Activated T-helper 17 cell treated with anti-CD3 and anti-CD28 coated beads, Interleukin-2, amount 50 U/mL, for 72 hours (primary cell): ENCODE measurements at regions not wholly inside any gene's neighbourhood (a gene's known extent, or its start where the extent isn't known, plus 50 kb on each side); places are given as distances from the start of the nearest gene placed in this dataset.

Experiments
- ATAC-seq: fragments of 150-1000 bp; cut with Tn5 transposase; replicated peaks from 2 replicates; pipeline ENCODE4 v1.10.0; 2021; ENCODE audit warnings: mild to moderate bottlenecking, moderate library complexity
- H3K27ac Mint-ChIP-seq: one replicate; pipeline ENCODE4 v1.8.0; 2022; ENCODE audit warnings: mixed read lengths
- H3K27me3 Mint-ChIP-seq: one replicate; pipeline ENCODE4 v1.8.0; 2022; ENCODE audit warnings: mixed read lengths
- H3K36me3 Mint-ChIP-seq: one replicate; pipeline ENCODE4 v1.8.0; 2022; ENCODE audit warnings: low read depth, mild to moderate bottlenecking, mixed read lengths
- H3K4me1 Mint-ChIP-seq: one replicate; pipeline ENCODE4 v1.8.0; 2022; ENCODE audit warnings: mixed read lengths
- H3K4me3 Mint-ChIP-seq: one replicate; pipeline ENCODE4 v1.8.0; 2022; ENCODE audit warnings: mild to moderate bottlenecking, mixed read lengths
- H3K9me3 Mint-ChIP-seq: one replicate; pipeline ENCODE4 v1.8.0; 2022; ENCODE audit warnings: mixed read lengths

GRCh38 chr3:145865399-145866018 lies 295.5 kb downstream of the PLOD2 start:
- H3K27ac Mint-ChIP-seq: no peak overlapping the region

GRCh38 chr3:145869958-145870357 lies 291.0 kb downstream of the PLOD2 start:
- Mint-ChIP-seq H3K27ac (no peak overlapping the region), H3K27me3 (no peaks in the 10 kb centered on the region), H3K36me3 (no peaks in the 10 kb centered on the region), H3K4me3 (no peak overlapping the region), H3K9me3 (no peaks in the 10 kb centered on the region), H3K4me1 (no peaks in the 10 kb centered on the region)
- no peak for ATAC-seq

More at GRCh38 chr3:145865399-145866018, 295.5 kb downstream of the PLOD2 start:
- Mint-ChIP-seq H3K4me1 (no peaks in the 10 kb centered on the region), H3K36me3 (no peaks in the 10 kb centered on the region), H3K4me3 (no peak overlapping the region), H3K9me3 (peaks cover 3% of the 10 kb centered on the region), H3K27me3 (no peaks in the 10 kb centered on the region)
- no peak for ATAC-seq

GRCh38 chr3:145882436-145882835 lies 278.5 kb downstream of the PLOD2 start:
- H3K4me1 Mint-ChIP-seq: no peaks in the 10 kb centered on the region
- H3K36me3 Mint-ChIP-seq: no peaks in the 10 kb centered on the region
- no peaks in the 10 kb centered on the region for H3K27me3 Mint-ChIP-seq
- no peak overlapping the region for H3K4me3 Mint-ChIP-seq
- peaks cover 12% of the 10 kb centered on the region for H3K9me3 Mint-ChIP-seq
- H3K27ac Mint-ChIP-seq: no peak overlapping the region
- no peak for ATAC-seq

- no peaks in the 10 kb centered on the region for H3K4me1 Mint-ChIP-seq
These were observed 271.3 kb downstream of the PLOD2 start for GRCh38 chr3:145889730-145890129.

GRCh38 chr3:145892869-145893268 lies 268.1 kb downstream of the PLOD2 start:
- ATAC-seq: no peak
- H3K4me3 Mint-ChIP-seq: no peak overlapping the region

More at GRCh38 chr3:145889730-145890129, 271.3 kb downstream of the PLOD2 start:
- ATAC-seq: no peak
- H3K36me3 Mint-ChIP-seq: no peaks in the 10 kb centered on the region
- H3K27me3 Mint-ChIP-seq: no peaks in the 10 kb centered on the region
- H3K4me3 Mint-ChIP-seq: no peak overlapping the region
- H3K27ac Mint-ChIP-seq: no peak overlapping the region
- peaks cover 3% of the 10 kb centered on the region for H3K9me3 Mint-ChIP-seq

GRCh38 chr3:145893331-145893730 lies 267.7 kb downstream of the PLOD2 start:
- no peak overlapping the region for H3K4me3 Mint-ChIP-seq
- H3K36me3 Mint-ChIP-seq: no peaks in the 10 kb centered on the region
- no peaks in the 10 kb centered on the region for H3K27me3 Mint-ChIP-seq
- no peaks in the 10 kb centered on the region for H3K4me1 Mint-ChIP-seq
- no peak for ATAC-seq
- peaks cover 7% of the 10 kb centered on the region for H3K9me3 Mint-ChIP-seq
- no peak overlapping the region for H3K27ac Mint-ChIP-seq

More at GRCh38 chr3:145892869-145893268, 268.1 kb downstream of the PLOD2 start:
- Mint-ChIP-seq H3K4me1 (no peaks in the 10 kb centered on the region), H3K9me3 (peaks cover 7% of the 10 kb centered on the region), H3K36me3 (no peaks in the 10 kb centered on the region), H3K27ac (no peak overlapping the region), H3K27me3 (no peaks in the 10 kb centered on the region)

- H3K4me3 Mint-ChIP-seq: no peak overlapping the region
These were observed 262.5 kb downstream of the PLOD2 start for GRCh38 chr3:145898487-145898886.

GRCh38 chr3:145899241-145899640 lies 261.7 kb downstream of the PLOD2 start:
- no peaks in the 10 kb centered on the region for H3K36me3 Mint-ChIP-seq
- H3K27me3 Mint-ChIP-seq: no peaks in the 10 kb centered on the region
- ATAC-seq: no peak
- H3K9me3 Mint-ChIP-seq: peaks cover 8% of the 10 kb centered on the region
- no peak overlapping the region for H3K4me3 Mint-ChIP-seq
- H3K4me1 Mint-ChIP-seq: no peaks in the 10 kb centered on the region
- no peak overlapping the region for H3K27ac Mint-ChIP-seq

More at GRCh38 chr3:145898487-145898886, 262.5 kb downstream of the PLOD2 start:
- Mint-ChIP-seq H3K9me3 (peaks cover 8% of the 10 kb centered on the region), H3K36me3 (no peaks in the 10 kb centered on the region), H3K27me3 (no peaks in the 10 kb centered on the region), H3K27ac (no peak overlapping the region), H3K4me1 (no peaks in the 10 kb centered on the region)
- ATAC-seq: no peak

GRCh38 chr3:145900056-145900829 lies 260.7 kb downstream of the PLOD2 start:
- Mint-ChIP-seq H3K27ac (no peak overlapping the region), H3K27me3 (no peaks in the 10 kb centered on the region), H3K9me3 (peaks cover 8% of the 10 kb centered on the region), H3K36me3 (no peaks in the 10 kb centered on the region), H3K4me3 (no peak overlapping the region), H3K4me1 (no peaks in the 10 kb centered on the region)
- ATAC-seq: no peak

- Mint-ChIP-seq H3K27me3 (no peaks in the 10 kb centered on the region), H3K36me3 (no peaks in the 10 kb centered on the region), H3K9me3 (peaks cover 4% of the 10 kb centered on the region), H3K4me3 (no peak overlapping the region), H3K27ac (no peak overlapping the region), H3K4me1 (no peaks in the 10 kb centered on the region)
- ATAC-seq: no peak
These were observed 258.8 kb downstream of the PLOD2 start for GRCh38 chr3:145902166-145902565.

GRCh38 chr3:145903472-145904013 lies 257.4 kb downstream of the PLOD2 start:
- no peak for ATAC-seq
- Mint-ChIP-seq H3K4me3 (no peak overlapping the region), H3K9me3 (peaks cover 4% of the 10 kb centered on the region)

GRCh38 chr3:145904138-145904537 lies 256.8 kb downstream of the PLOD2 start:
- H3K36me3 Mint-ChIP-seq: no peaks in the 10 kb centered on the region
- peaks cover 4% of the 10 kb centered on the region for H3K9me3 Mint-ChIP-seq
- ATAC-seq: no peak
- no peaks in the 10 kb centered on the region for H3K27me3 Mint-ChIP-seq
- no peak overlapping the region for H3K27ac Mint-ChIP-seq
- H3K4me3 Mint-ChIP-seq: no peak overlapping the region
- no peaks in the 10 kb centered on the region for H3K4me1 Mint-ChIP-seq

More at GRCh38 chr3:145903472-145904013, 257.4 kb downstream of the PLOD2 start:
- H3K4me1 Mint-ChIP-seq: no peaks in the 10 kb centered on the region
- no peak overlapping the region for H3K27ac Mint-ChIP-seq
- no peaks in the 10 kb centered on the region for H3K27me3 Mint-ChIP-seq
- no peaks in the 10 kb centered on the region for H3K36me3 Mint-ChIP-seq

GRCh38 chr3:145906301-145906700 lies 254.7 kb downstream of the PLOD2 start:
- H3K4me3 Mint-ChIP-seq: no peak overlapping the region
- H3K27me3 Mint-ChIP-seq: no peaks in the 10 kb centered on the region
- H3K36me3 Mint-ChIP-seq: no peaks in the 10 kb centered on the region
- no peak for ATAC-seq
- H3K27ac Mint-ChIP-seq: no peak overlapping the region
- no peaks in the 10 kb centered on the region for H3K4me1 Mint-ChIP-seq
- H3K9me3 Mint-ChIP-seq: no peaks in the 10 kb centered on the region

GRCh38 chr3:145906755-145907154 lies 254.2 kb downstream of the PLOD2 start:
- no peaks in the 10 kb centered on the region for H3K4me1 Mint-ChIP-seq
- no peaks in the 10 kb centered on the region for H3K36me3 Mint-ChIP-seq
- no peak overlapping the region for H3K4me3 Mint-ChIP-seq
- no peak for ATAC-seq
- no peaks in the 10 kb centered on the region for H3K9me3 Mint-ChIP-seq
- no peak overlapping the region for H3K27ac Mint-ChIP-seq
- no peaks in the 10 kb centered on the region for H3K27me3 Mint-ChIP-seq

- Mint-ChIP-seq H3K4me1 (no peaks in the 10 kb centered on the region), H3K4me3 (no peak overlapping the region), H3K9me3 (peaks cover 5% of the 10 kb centered on the region), H3K36me3 (no peaks in the 10 kb centered on the region), H3K27me3 (no peaks in the 10 kb centered on the region), H3K27ac (no peak overlapping the region)
- ATAC-seq: no peak
These were observed 250.0 kb downstream of the PLOD2 start for GRCh38 chr3:145911016-145911415.
